SK-N-SH (cell line): ENCODE measurements at regions not wholly inside any gene's neighbourhood (a gene's known extent, or its start where the extent isn't known, plus 50 kb on each side); places are given as distances from the start of the nearest gene placed in this dataset.

Experiments
- CTCF ChIA-PET: fragments of 300-600, 350-600 bp; formaldehyde crosslinking; extraction: SDS; loops from one replicate; lab custom pipeline; 2021; lab: Yijun Ruan, JAX
- POLR2A ChIA-PET: fragments of 350-600 bp; sonication (Branson Sonifier 250); formaldehyde crosslinking; extraction: SDS; loops from one replicate; lab custom pipeline; 2020; ENCODE audit warnings: antibody characterized with exemption, inconsistent platforms; lab: Yijun Ruan, JAX
- DNase-seq: peaks from one replicate; pipeline ENCODE4 v3.0.0; 2012
- H2AFZ ChIP-seq: fragments of 200-600 bp; sonication (generic); 2 replicates; pipeline ENCODE4 v1.8.1; 2016; ENCODE audit warnings: antibody characterized with exemption, mild to moderate bottlenecking, low read depth
- H3F3A ChIP-seq: fragments of 200-600 bp; sonication (generic); replicated peaks from 2 replicates; pipeline ENCODE3; 2016; ENCODE audit warnings: antibody characterized with exemption, mild to moderate bottlenecking; ENCODE audit not compliant: insufficient read depth
- H3K27ac ChIP-seq, 2 experiments: fragments of 200-500 bp in 1 of 2; fragments of 200-600 bp in 1 of 2; sonication (Bioruptor generic) in 1 of 2; sonication (generic), shearing (Covaris generic) in 1 of 2; 2 replicates each; pipeline versions ENCODE4 v1.5.1 to v1.6.1; 2014 to 2016; ENCODE audit warnings: low read depth in 2 of 2, inconsistent platforms in 1 of 2, low read length in 1 of 2, mild to moderate bottlenecking in 1 of 2, mixed read lengths in 1 of 2
- H3K27me3 ChIP-seq: fragments of 200-600 bp; sonication (generic), shearing (Covaris generic); 2 replicates; pipeline ENCODE4 v1.6.1; 2016; ENCODE audit warnings: mixed run types; ENCODE audit not compliant: insufficient read depth
- H3K36me3 ChIP-seq, 2 experiments: fragments of 200-500 bp in 1 of 2; fragments of 200-600 bp in 1 of 2; sonication (Bioruptor generic) in 1 of 2; sonication (generic) in 1 of 2; replicated peaks in 1 of 2; 2 replicates each; pipeline versions ENCODE3 to v1.5.1; 2014 to 2016; ENCODE audit warnings: low read length in 1 of 2, mild to moderate bottlenecking in 1 of 2; ENCODE audit not compliant: insufficient read depth in 2 of 2, control insufficient read depth in 1 of 2
- H3K4me1 ChIP-seq, 2 experiments: fragments of 200-500 bp in 1 of 2; fragments of 200-600 bp in 1 of 2; sonication (Bioruptor generic) in 1 of 2; sonication (generic), shearing (Covaris generic) in 1 of 2; 2 replicates each; pipeline versions ENCODE4 v1.5.1 to v1.6.1; 2014 to 2016; ENCODE audit warnings: low read depth in 1 of 2, low read length in 1 of 2, mixed run types in 1 of 2; ENCODE audit not compliant: insufficient read depth in 2 of 2, control insufficient read depth in 1 of 2
- H3K4me2 ChIP-seq: fragments of 200-600 bp; sonication (generic), shearing (Covaris generic); 2 replicates; pipeline ENCODE4 v1.6.1; 2017; ENCODE audit warnings: mixed run types
- H3K4me3 ChIP-seq, 2 experiments: fragments of 200-500 bp in 1 of 2; fragments of 200-600 bp in 1 of 2; sonication (Bioruptor generic) in 1 of 2; sonication (generic), shearing (Covaris generic) in 1 of 2; 2 replicates each; pipeline versions ENCODE4 v1.5.1 to v1.8.1; 2014 to 2016; ENCODE audit warnings: low read depth in 2 of 2, inconsistent platforms in 1 of 2, low read length in 1 of 2, mild to moderate bottlenecking in 1 of 2, mixed read lengths in 1 of 2, moderate library complexity in 1 of 2
- H3K79me2 ChIP-seq: fragments of 200-600 bp; sonication (generic); 2 replicates; pipeline ENCODE4 v1.8.1; 2017; ENCODE audit warnings: mild to moderate bottlenecking; ENCODE audit not compliant: insufficient read depth
- H3K9ac ChIP-seq: fragments of 200-600 bp; sonication (generic); 2 replicates; pipeline ENCODE4 v1.6.1; 2017; ENCODE audit warnings: mixed run types
- H3K9me2 ChIP-seq: fragments of 200-600 bp; sonication (generic); 2 replicates; pipeline ENCODE4 v1.6.1; 2017; ENCODE audit warnings: mixed run types
- H3K9me3 ChIP-seq: fragments of 200-600 bp; sonication (generic); 2 replicates; pipeline ENCODE4 v1.6.1; 2017; ENCODE audit warnings: mixed run types, mild to moderate bottlenecking, moderate library complexity
- H4K20me1 ChIP-seq: fragments of 200-600 bp; sonication (generic); 2 replicates; pipeline ENCODE4 v1.6.1; 2017; ENCODE audit warnings: mild to moderate bottlenecking, mixed run types; ENCODE audit not compliant: insufficient read depth
- CHD2 ChIP-seq: fragments of 150-350 bp; IDR thresholded peaks from 2 replicates; pipeline ENCODE4 v1.6.1; 2018; ENCODE audit warnings: low read length; ENCODE audit not compliant: partially characterized antibody
- ELF1 ChIP-seq: IDR thresholded peaks from 2 replicates; pipeline ENCODE4 v1.4.0; 2012
- EP300 ChIP-seq, 2 experiments: IDR thresholded peaks; 2 replicates each; pipeline versions ENCODE4 v1.4.0 to v1.6.1; 2012; ENCODE audit warnings: borderline replicate concordance in 1 of 2, low read depth in 1 of 2, low read length in 1 of 2
- EZH2phosphoT487 ChIP-seq: fragments of 200-600 bp; sonication (generic); IDR thresholded peaks from 2 replicates; pipeline ENCODE4 v1.6.1; 2017; ENCODE audit warnings: low read depth, mixed run types, mild to moderate bottlenecking, antibody characterized with exemption, moderate library complexity, borderline replicate concordance
- GABPA ChIP-seq: IDR thresholded peaks from 2 replicates; pipeline ENCODE4 v1.4.0; 2012; ENCODE audit warnings: low read depth, mild to moderate bottlenecking
- GATA2 ChIP-seq: sonication (generic); formaldehyde crosslinking; IDR thresholded peaks from 2 replicates; pipeline ENCODE4 v1.5.0; 2020; ENCODE audit warnings: mild to moderate bottlenecking, missing genetic modification reagents
- JUND ChIP-seq: IDR thresholded peaks from 2 replicates; pipeline ENCODE4 v1.4.0; 2012
- MAX ChIP-seq: IDR thresholded peaks from 2 replicates; pipeline ENCODE4 v1.4.0; 2012; ENCODE audit warnings: low read depth
- MXI1 ChIP-seq: IDR thresholded peaks from 2 replicates; pipeline ENCODE4 v1.6.1; 2012; ENCODE audit warnings: mild to moderate bottlenecking, low read depth, low read length, improper control_type of control experiment
- NFIC ChIP-seq: IDR thresholded peaks from 2 replicates; pipeline ENCODE4 v1.4.0; 2012; ENCODE audit warnings: borderline replicate concordance
- NRF1 ChIP-seq: IDR thresholded peaks from 2 replicates; pipeline ENCODE4 v1.6.1; 2012; ENCODE audit warnings: low read depth, mild to moderate bottlenecking, low read length
- POLR2AphosphoS5 ChIP-seq: IDR thresholded peaks from 2 replicates; pipeline ENCODE4 v1.6.1; 2012; ENCODE audit warnings: low read depth, low read length
- RCOR1 ChIP-seq: fragments of 150-350 bp; IDR thresholded peaks from 2 replicates; pipeline ENCODE4 v1.6.1; 2017; ENCODE audit warnings: antibody characterized with exemption, low read length
- RFX5 ChIP-seq: IDR thresholded peaks from 2 replicates; pipeline ENCODE4 v1.6.1; 2012; ENCODE audit warnings: mild to moderate bottlenecking, improper control_type of control experiment, low read length
- TAF1 ChIP-seq: IDR thresholded peaks from 2 replicates; pipeline ENCODE4 v1.6.1; 2012; ENCODE audit warnings: low read depth, mild to moderate bottlenecking, low read length, moderate library complexity, borderline replicate concordance
- TEAD4 ChIP-seq: IDR thresholded peaks from 2 replicates; pipeline ENCODE4 v1.4.0; 2012; ENCODE audit warnings: mild to moderate bottlenecking, borderline replicate concordance; ENCODE audit not compliant: insufficient read depth
- USF1 ChIP-seq: IDR thresholded peaks from 2 replicates; pipeline ENCODE4 v1.4.0; 2012; ENCODE audit warnings: low read depth, borderline replicate concordance
- USF2 ChIP-seq: fragments of 150-350 bp; IDR thresholded peaks from 2 replicates; pipeline ENCODE4 v1.6.1; 2017; ENCODE audit warnings: antibody characterized with exemption, low read length, low read depth, borderline replicate concordance
- WGBS: methylation state at CpG from one replicate; pipeline ENCODE4 v1.1.6; 2017; ENCODE audit warnings: low lambda C conversion rate; 5-methylcytosine and 5-hydroxymethylcytosine counted together
- TF ChIP-seq, protein P1 (sequence below): fragments of 200-600 bp; sonication (generic); IDR thresholded peaks from 2 replicates; pipeline ENCODE4 v1.6.1; 2017; ENCODE audit warnings: antibody characterized with exemption, mild to moderate bottlenecking, moderate library complexity
- TF ChIP-seq, protein P2 (sequence below): fragments of 150-350 bp; IDR thresholded peaks from 2 replicates; pipeline ENCODE4 v1.6.1; 2016; ENCODE audit warnings: mild to moderate bottlenecking, low read depth, low read length

DNA sequence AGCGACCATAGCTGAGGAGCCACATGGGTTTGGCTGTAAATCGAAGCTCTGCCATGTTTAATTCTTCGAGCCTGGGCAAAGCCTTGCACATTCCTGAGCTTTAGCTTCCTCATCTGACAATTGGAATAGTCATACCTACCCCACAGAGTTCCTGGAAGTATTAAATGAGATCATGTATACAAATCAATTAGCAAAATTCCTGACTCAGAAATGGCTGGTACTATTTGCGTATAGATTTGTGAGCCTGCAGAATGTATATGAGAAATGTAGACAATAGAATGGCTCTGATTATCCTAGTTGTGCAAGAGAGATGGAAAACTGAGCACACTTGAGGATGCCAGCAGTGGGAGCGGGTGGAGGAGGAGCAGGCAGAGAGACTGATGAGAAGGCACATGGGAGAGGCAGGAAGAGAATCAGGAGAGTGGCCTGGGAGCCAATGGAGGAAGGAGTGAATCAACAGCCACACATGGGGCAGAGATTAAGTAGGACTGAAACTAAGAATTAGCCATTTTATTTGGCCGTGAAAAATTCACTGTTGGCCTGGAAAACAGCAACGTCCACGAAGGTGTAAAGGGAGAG is 128.0 kb upstream of the C1GALT1 start:
- Histone ChIP-seq H3K9me3 (no peaks in the 10 kb centered on the region), H3K9me2 (peaks cover 4% of the 10 kb centered on the region; the same call in 1 of the 2 replicates), H3K4me1 (no peaks in the 10 kb centered on the region; a peak in 1 of 4 replicates), H3K36me3 (no peaks in the 10 kb centered on the region), H3K79me2 (no peaks in the 10 kb centered on the region), H2AFZ (no peak overlapping the region), H3K4me3 (no peak overlapping the region), H3K9ac (no peak overlapping the region)
- ChIA-PET POLR2A (no interaction called here), CTCF (interaction anchor here (1.4 to 1.5 kb wide), 2 partner anchors 13 to 49 kb away, joined by 3 read pairs; no protein-coding TSS in a partner anchor)
- 26% methylated on average over 8 of the region's 8 CpGs for WGBS
- TF ChIP-seq POLR2AphosphoS5 = no peak
- no peak for TF ChIP-seq TAF1
- no peak for TF ChIP-seq GABPA
- no peak for TF ChIP-seq EP300 (IDR thresholded peaks at IDR 0.05; ENCODE audit: borderline replicate concordance in 1 of 2, low read depth in 1 of 2, low read length in 1 of 2)
- TF ChIP-seq, protein P1, sequence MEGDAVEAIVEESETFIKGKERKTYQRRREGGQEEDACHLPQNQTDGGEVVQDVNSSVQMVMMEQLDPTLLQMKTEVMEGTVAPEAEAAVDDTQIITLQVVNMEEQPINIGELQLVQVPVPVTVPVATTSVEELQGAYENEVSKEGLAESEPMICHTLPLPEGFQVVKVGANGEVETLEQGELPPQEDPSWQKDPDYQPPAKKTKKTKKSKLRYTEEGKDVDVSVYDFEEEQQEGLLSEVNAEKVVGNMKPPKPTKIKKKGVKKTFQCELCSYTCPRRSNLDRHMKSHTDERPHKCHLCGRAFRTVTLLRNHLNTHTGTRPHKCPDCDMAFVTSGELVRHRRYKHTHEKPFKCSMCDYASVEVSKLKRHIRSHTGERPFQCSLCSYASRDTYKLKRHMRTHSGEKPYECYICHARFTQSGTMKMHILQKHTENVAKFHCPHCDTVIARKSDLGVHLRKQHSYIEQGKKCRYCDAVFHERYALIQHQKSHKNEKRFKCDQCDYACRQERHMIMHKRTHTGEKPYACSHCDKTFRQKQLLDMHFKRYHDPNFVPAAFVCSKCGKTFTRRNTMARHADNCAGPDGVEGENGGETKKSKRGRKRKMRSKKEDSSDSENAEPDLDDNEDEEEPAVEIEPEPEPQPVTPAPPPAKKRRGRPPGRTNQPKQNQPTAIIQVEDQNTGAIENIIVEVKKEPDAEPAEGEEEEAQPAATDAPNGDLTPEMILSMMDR = no peak
- TF ChIP-seq MXI1 = no peak
- no peak for TF ChIP-seq GATA2 (CRISPR knock-in tag)
- TF ChIP-seq MAX = no peak
- TF ChIP-seq RCOR1 = no peak
- no peak for TF ChIP-seq TEAD4
- TF ChIP-seq CHD2 = no peak
- TF ChIP-seq EZH2phosphoT487 = no peak
- no peak for TF ChIP-seq ELF1
- TF ChIP-seq RFX5 = no peak
- no peak for TF ChIP-seq USF2
- no peak for TF ChIP-seq NRF1
- no peak for TF ChIP-seq USF1
- TF ChIP-seq, protein P2, sequence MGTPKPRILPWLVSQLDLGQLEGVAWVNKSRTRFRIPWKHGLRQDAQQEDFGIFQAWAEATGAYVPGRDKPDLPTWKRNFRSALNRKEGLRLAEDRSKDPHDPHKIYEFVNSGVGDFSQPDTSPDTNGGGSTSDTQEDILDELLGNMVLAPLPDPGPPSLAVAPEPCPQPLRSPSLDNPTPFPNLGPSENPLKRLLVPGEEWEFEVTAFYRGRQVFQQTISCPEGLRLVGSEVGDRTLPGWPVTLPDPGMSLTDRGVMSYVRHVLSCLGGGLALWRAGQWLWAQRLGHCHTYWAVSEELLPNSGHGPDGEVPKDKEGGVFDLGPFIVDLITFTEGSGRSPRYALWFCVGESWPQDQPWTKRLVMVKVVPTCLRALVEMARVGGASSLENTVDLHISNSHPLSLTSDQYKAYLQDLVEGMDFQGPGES = no peak
- no peak for TF ChIP-seq NFIC
- TF ChIP-seq JUND = no peak
- TF ChIP-seq, all 33 proteins: peak for 0
- Histone ChIP-seq H4K20me1 (no peaks in the 10 kb centered on the region), H3K4me2 (no peak overlapping the region), H3K27me3 (no peaks in the 10 kb centered on the region), H3F3A (no peaks in the 10 kb centered on the region), H3K27ac (no peak overlapping the region)
- no peak for DNase-seq
